H1 (cell line): ENCODE measurements at regions not wholly inside any gene's neighbourhood (a gene's known extent, or its start where the extent isn't known, plus 50 kb on each side); places are given as distances from the start of the nearest gene placed in this dataset.

Experiments used
- CTCF ChIA-PET: fragments of 300-600 bp; sonication (Branson Sonifier 250); formaldehyde crosslinking; loops from one replicate; lab custom pipeline; 2021; ENCODE audit not compliant: partially characterized antibody; lab: Charles Lee
- POLR2A ChIA-PET: fragments of 300-600 bp; sonication (Branson Sonifier 250); formaldehyde crosslinking; loops from one replicate; lab custom pipeline; 2021; ENCODE audit warnings: inconsistent platforms; ENCODE audit not compliant: partially characterized antibody; lab: Charles Lee
- DNase-seq, 2 experiments: peaks; one replicate each; pipeline versions ENCODE4 v3.0.0 to v3.0.0-alpha.2; 2010 to 2022; ENCODE audit warnings: low spot score in 2 of 2, low read depth in 1 of 2, mixed read lengths in 1 of 2
- FAIRE-seq: peaks from 2 replicates; lab custom pipeline; 2011; peaks lifted over from hg19 to GRCh38; lab: Jason Lieb, UNC
- H2AFZ ChIP-seq: 2 replicates; pipeline ENCODE4 v1.8.1; 2012; ENCODE audit warnings: low read length, inconsistent platforms
- H2AK5ac ChIP-seq: 2 replicates; pipeline ENCODE4 v1.6.1; 2013; ENCODE audit warnings: low read depth, low read length
- H2BK120ac ChIP-seq: replicated peaks from 2 replicates; pipeline ENCODE3; 2013; ENCODE audit warnings: low read depth, low read length, inconsistent platforms
- H2BK12ac ChIP-seq: 2 replicates; pipeline ENCODE4 v1.6.1; 2013; ENCODE audit warnings: low read depth, low read length
- H2BK15ac ChIP-seq: 2 replicates; pipeline ENCODE4 v1.6.1; 2013; ENCODE audit warnings: low read length
- H2BK20ac ChIP-seq: 2 replicates; pipeline ENCODE4 v1.6.1; 2013; ENCODE audit warnings: low read length
- H2BK5ac ChIP-seq: 2 replicates; pipeline ENCODE4 v1.6.1; 2013; ENCODE audit warnings: low read depth, low read length
- H3K14ac ChIP-seq: 2 replicates; pipeline ENCODE4 v1.6.1; 2013; ENCODE audit warnings: inconsistent platforms; ENCODE audit not compliant: insufficient read length
- H3K18ac ChIP-seq: 2 replicates; pipeline ENCODE4 v1.6.1; 2013; ENCODE audit warnings: low read length; ENCODE audit errors: extremely low read depth
- H3K23ac ChIP-seq: 2 replicates; pipeline ENCODE4 v1.6.1; 2013; ENCODE audit warnings: inconsistent platforms; ENCODE audit not compliant: insufficient read length
- H3K23me2 ChIP-seq: 2 replicates; pipeline ENCODE4 v1.6.1; 2013; ENCODE audit warnings: low read depth, low read length
- H3K27ac ChIP-seq: 2 replicates; pipeline ENCODE4 v1.6.1; 2011; ENCODE audit warnings: low read depth, low read length, inconsistent platforms
- H3K27me3 ChIP-seq, 4 experiments: replicated peaks in 1 of 4; 1 replicate in 1 of 4; 2 replicates in 3 of 4; pipeline versions ENCODE4 v1.6.1 to v1.8.1; 2011 to 2013; ENCODE audit warnings: low read length in 3 of 4, mild to moderate bottlenecking in 3 of 4, inconsistent platforms in 2 of 4, mixed read lengths in 2 of 4, moderate library complexity in 1 of 4; ENCODE audit not compliant: control insufficient read depth in 3 of 4, insufficient read depth in 3 of 4; ENCODE audit errors: extremely low read depth in 1 of 4
- H3K36me3 ChIP-seq, 4 experiments: 2 replicates each; pipeline versions ENCODE4 v1.6.1 to v1.8.1; 2011 to 2013; ENCODE audit warnings: mild to moderate bottlenecking in 4 of 4, low read length in 3 of 4, moderate library complexity in 2 of 4, control low read depth in 1 of 4, inconsistent platforms in 1 of 4; ENCODE audit not compliant: insufficient read depth in 4 of 4, control insufficient read depth in 2 of 4
- H3K4ac ChIP-seq: replicated peaks from 2 replicates; pipeline ENCODE3; 2013; ENCODE audit warnings: low read length, low read depth, mixed read lengths, inconsistent platforms; ENCODE audit not compliant: insufficient read length
- H3K4me1 ChIP-seq, 4 experiments: replicated peaks in 1 of 4; 1 replicate in 1 of 4; 2 replicates in 3 of 4; pipeline versions ENCODE4 v1.6.1 to v1.8.1; 2011 to 2013; ENCODE audit warnings: low read length in 3 of 4, inconsistent platforms in 2 of 4, mixed read lengths in 1 of 4; ENCODE audit not compliant: insufficient read depth in 4 of 4, control insufficient read depth in 3 of 4
- H3K4me2 ChIP-seq, 2 experiments: 2 replicates each; pipeline versions ENCODE4 v1.6.1 to v1.8.1; 2011 to 2013; ENCODE audit warnings: low read depth in 2 of 2, low read length in 2 of 2, control low read depth in 1 of 2, inconsistent platforms in 1 of 2, mild to moderate bottlenecking in 1 of 2; ENCODE audit not compliant: insufficient read depth in 1 of 2
- H3K4me3 ChIP-seq, 4 experiments: fragments of 200-600, 300-600 bp in 1 of 4; sonication (generic), shearing (Covaris generic), sonication (Bioruptor Twin) in 1 of 4; 2 replicates each; pipeline versions ENCODE4 v1.5.1 to v1.8.1; 2011 to 2016; ENCODE audit warnings: low read length in 4 of 4, low read depth in 3 of 4, control low read depth in 2 of 4, inconsistent platforms in 2 of 4, mild to moderate bottlenecking in 2 of 4, mixed read lengths in 1 of 4, moderate library complexity in 1 of 4; ENCODE audit not compliant: insufficient read depth in 2 of 4; ENCODE audit errors: extremely low read depth in 1 of 4
- H3K56ac ChIP-seq: replicated peaks from 2 replicates; pipeline ENCODE3; 2013; ENCODE audit warnings: low read depth, mild to moderate bottlenecking, mixed read lengths, low read length, inconsistent platforms; ENCODE audit not compliant: insufficient read length
- H3K79me1 ChIP-seq: 2 replicates; pipeline ENCODE4 v1.6.1; 2013; ENCODE audit warnings: low read depth, low read length, control low read depth
- H3K79me2 ChIP-seq, 2 experiments: 2 replicates each; pipeline versions ENCODE4 v1.6.1 to v1.8.1; 2012 to 2013; ENCODE audit warnings: low read length in 2 of 2, mild to moderate bottlenecking in 2 of 2, inconsistent platforms in 1 of 2; ENCODE audit not compliant: insufficient read depth in 2 of 2, control insufficient read depth in 1 of 2
- H3K9ac ChIP-seq, 4 experiments: replicated peaks in 1 of 4; 1 replicate in 1 of 4; 2 replicates in 3 of 4; pipeline versions ENCODE4 v1.6.1 to v1.8.1; 2011 to 2013; ENCODE audit warnings: low read depth in 3 of 4, low read length in 3 of 4, control low read depth in 2 of 4, mild to moderate bottlenecking in 2 of 4, moderate library complexity in 2 of 4, inconsistent platforms in 1 of 4; ENCODE audit errors: extremely low read depth in 1 of 4
- H3K9me3 ChIP-seq, 2 experiments: 2 replicates each; pipeline versions ENCODE4 v1.6.1 to v1.8.1; 2012 to 2013; ENCODE audit warnings: mild to moderate bottlenecking in 2 of 2, moderate library complexity in 2 of 2, control low read depth in 1 of 2, inconsistent platforms in 1 of 2, low read depth in 1 of 2, low read length in 1 of 2, mixed read lengths in 1 of 2; ENCODE audit not compliant: insufficient read depth in 2 of 2
- H4K20me1 ChIP-seq, 2 experiments: replicated peaks in 1 of 2; 2 replicates each; pipeline versions ENCODE3 to v1.8.1; 2011 to 2013; ENCODE audit warnings: inconsistent platforms in 2 of 2, low read length in 2 of 2, mild to moderate bottlenecking in 1 of 2; ENCODE audit not compliant: insufficient read depth in 2 of 2, control insufficient read depth in 1 of 2
- H4K5ac ChIP-seq: 2 replicates; pipeline ENCODE4 v1.6.1; 2013; ENCODE audit warnings: low read length, low read depth, mixed read lengths, inconsistent platforms; ENCODE audit not compliant: insufficient read length
- H4K8ac ChIP-seq: 2 replicates; pipeline ENCODE4 v1.8.0; 2013; ENCODE audit warnings: mild to moderate bottlenecking, moderate library complexity, low read length, inconsistent platforms; ENCODE audit not compliant: insufficient read depth; ENCODE audit errors: extremely low read depth
- H4K91ac ChIP-seq: replicated peaks from 2 replicates; pipeline ENCODE3; 2013; ENCODE audit warnings: low read length, mixed read lengths, inconsistent platforms; ENCODE audit not compliant: insufficient read length
- GABPA ChIP-seq: IDR thresholded peaks from 2 replicates; pipeline ENCODE4 v1.6.1; 2011; ENCODE audit warnings: mild to moderate bottlenecking, low read length, moderate library complexity, borderline replicate concordance; ENCODE audit not compliant: insufficient read depth
- HDAC6 ChIP-seq: IDR thresholded peaks from one replicate; pipeline ENCODE4 v1.7.1; 2012; ENCODE audit warnings: low read depth, mild to moderate bottlenecking, inconsistent platforms, low read length, moderate library complexity
- NANOG ChIP-seq: IDR thresholded peaks from 2 replicates; pipeline ENCODE4 v1.6.1; 2011; ENCODE audit warnings: low read length, low read depth, mild to moderate bottlenecking, inconsistent platforms; ENCODE audit not compliant: insufficient read depth, poor library complexity, severe bottlenecking
- POLR2A ChIP-seq, 2 experiments: IDR thresholded peaks; 1 replicate in 1 of 2; 2 replicates in 1 of 2; pipeline ENCODE4 v1.6.1; 2011; ENCODE audit warnings: low read depth in 2 of 2, low read length in 2 of 2, mild to moderate bottlenecking in 2 of 2; ENCODE audit errors: control extremely low read depth in 1 of 2
- TBP ChIP-seq: IDR thresholded peaks from 2 replicates; pipeline ENCODE4 v1.6.1; 2011; ENCODE audit warnings: low read depth, low read length, improper control_type of control experiment
- WGBS, 2 experiments: shearing (Covaris generic) in 1 of 2; methylation state at CpG; one replicate each; pipeline versions ENCODE4 v1.1.6 to v1.1.7; 2013 to 2015; ENCODE audit warnings: low lambda C conversion rate in 2 of 2, mixed read lengths in 2 of 2, inconsistent platforms in 1 of 2, low coverage in 1 of 2, missing lambda C conversion rate in 1 of 2; ENCODE audit not compliant: insufficient replicate concordance in 2 of 2, insufficient coverage in 1 of 2, insufficient read length in 1 of 2; ENCODE audit errors: extremely low coverage in 1 of 2, missing lambda C conversion rate in 1 of 2; 5-methylcytosine and 5-hydroxymethylcytosine counted together

DNA sequence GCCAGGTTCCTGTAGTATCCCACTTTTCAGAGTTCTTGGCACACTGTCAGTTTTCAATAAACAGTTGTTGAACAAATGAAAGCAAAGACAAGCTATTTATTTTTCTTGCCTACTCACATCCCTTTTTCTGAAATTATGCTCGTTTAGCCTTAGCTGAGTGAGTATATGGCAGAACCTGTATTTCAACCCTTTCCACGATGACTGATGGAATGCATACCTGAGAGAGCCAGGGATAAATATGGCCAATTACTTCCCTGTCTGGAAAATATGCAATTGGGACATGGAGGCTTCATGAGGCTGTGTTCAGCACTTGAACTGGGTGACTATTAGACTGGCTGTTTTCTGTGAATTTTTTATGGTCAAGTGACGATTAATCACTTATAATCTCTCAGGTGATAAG, 144.5 kb upstream of the POT1 start:
- Histone ChIP-seq H4K20me1 (no peaks in the 10 kb centered on the region), H3K4me3 (no peak overlapping the region), H4K8ac (no peak overlapping the region), H3K18ac (no peak overlapping the region), H3K79me1 (no peaks in the 10 kb centered on the region), H2AK5ac (no peak overlapping the region), H3K23me2 (no peaks in the 10 kb centered on the region; the same call in 1 of the 2 replicates), H3K4me1 (no peaks in the 10 kb centered on the region), H3K9ac (no peak overlapping the region), H4K5ac (no peak overlapping the region), H2BK12ac (no peak overlapping the region), H2BK5ac (no peak overlapping the region), H3K79me2 (no peaks in the 10 kb centered on the region), H3K56ac (no peak overlapping the region), H3K27me3 (no peaks in the 10 kb centered on the region), H2BK20ac (no peak overlapping the region), H4K91ac (no peak overlapping the region), H3K4me2 (no peak overlapping the region), H2BK15ac (no peak overlapping the region), H3K23ac (no peak overlapping the region), H3K27ac (no peak overlapping the region), H3K36me3 (no peaks in the 10 kb centered on the region), H2AFZ (no peak overlapping the region), H3K9me3 (no peaks in the 10 kb centered on the region), H3K14ac (no peak overlapping the region), H2BK120ac (no peak overlapping the region), H3K4ac (no peak overlapping the region)
- FAIRE-seq = no peak
- DNase-seq = no peak
- POLR2A ChIA-PET = no interaction called here
- 80% methylated on average over 3 of the region's 3 CpGs; no CpG with 5 or more reads in 1 of the 2 experiments for WGBS, 2 experiments
- TF ChIP-seq NANOG (no peak), GABPA (no peak), POLR2A (IDR thresholded peaks at IDR 0.05; ENCODE audit: control extremely low read depth in 1 of 2, low read depth in 2 of 2, low read length in 2 of 2) (no peak), HDAC6 (no peak), TBP (no peak)
- CTCF ChIA-PET = interaction anchor here (0.6 to 1.8 kb wide), 2 partner anchors 13 to 42 kb away, joined by 3 to 7 read pairs; no protein-coding TSS in a partner anchor
